ENCODE measurements at regions not wholly inside any gene's neighbourhood (a gene's known extent, or its start where the extent isn't known, plus 50 kb on each side); places are given as distances from the start of the nearest gene placed in this dataset.

GRCh38 chr12:125841332-125841731, 776.1 kb downstream of the AACS start:
- Histone ChIP-seq H3K4me2 (no peak overlapping the region), H3K27ac (no peak overlapping the region), H3K36me3 (ENCODE audit: low read depth) (no peaks in the 10 kb centered on the region), H3K4me1 (replicated peaks; ENCODE audit: insufficient read depth) (no peaks in the 10 kb centered on the region), H3K27me3 (ENCODE audit: insufficient read depth, low read depth) (0 out of 2 replicates have a peak, but pooled peaks cover 3% of the 10 kb centered on the region), H3K4me3 (no peak overlapping the region), H4K20me1 (ENCODE audit: insufficient read depth) (no peaks in the 10 kb centered on the region), H3K79me2 (ENCODE audit: low read depth) (no peaks in the 10 kb centered on the region), H2AFZ (no peak overlapping the region), H3F3A (ENCODE audit: insufficient read depth, low read depth) (no peaks in the 10 kb centered on the region), H3K9me3 (ENCODE audit: insufficient read depth, low read depth) (no peaks in the 10 kb centered on the region; the same call in 1 of the 2 replicates), H3K9me2 (ENCODE audit: insufficient read depth) (no peaks in the 10 kb centered on the region)
- POLR2A ChIA-PET (ENCODE audit: unreplicated experiment): no interaction called here
- DNase-seq: no peak
- TF ChIP-seq CTCF (conservative IDR thresholded peaks at IDR 0.05) (no peak), EZH2 (IDR thresholded peaks at IDR 0.05; ENCODE audit: low read depth) (no peak)
- intact Hi-C loops (cut with micrococcal nuclease; ENCODE audit: unreplicated experiment): no loop called here
- CTCF ChIA-PET: no interaction called here
- BruUV-seq (replicated peaks): no TSS peak

GRCh38 chr12:125852116-125852515, 786.9 kb downstream of the AACS start:
- intact Hi-C loops (cut with micrococcal nuclease; ENCODE audit: unreplicated experiment): no loop called here
- CTCF ChIA-PET: no interaction called here

GRCh38 chr12:125852679-125853078, 787.4 kb downstream of the AACS start:
- no peaks in the 10 kb centered on the region for H3K36me3 ChIP-seq (ENCODE audit: low read depth)
- no peak overlapping the region for H3K4me3 ChIP-seq
- no peaks in the 10 kb centered on the region for H3K27me3 ChIP-seq (ENCODE audit: insufficient read depth, low read depth)
- TF ChIP-seq EZH2 (IDR thresholded peaks at IDR 0.05; ENCODE audit: low read depth): no peak
- no peak for TF ChIP-seq CTCF (conservative IDR thresholded peaks at IDR 0.05)
- POLR2A ChIA-PET (ENCODE audit: unreplicated experiment): no interaction called here
- intact Hi-C loops (cut with micrococcal nuclease; ENCODE audit: unreplicated experiment): no loop called here
- no peaks in the 10 kb centered on the region for H3K9me2 ChIP-seq (ENCODE audit: insufficient read depth)
- no peak for DNase-seq
- no peaks in the 10 kb centered on the region for H3K79me2 ChIP-seq (ENCODE audit: low read depth)
- CTCF ChIA-PET: no interaction called here
- no peaks in the 10 kb centered on the region for H4K20me1 ChIP-seq (ENCODE audit: insufficient read depth)
- H3K9me3 ChIP-seq (ENCODE audit: insufficient read depth, low read depth): no peaks in the 10 kb centered on the region
- BruUV-seq (replicated peaks): no TSS peak
- H3K4me2 ChIP-seq: no peak overlapping the region
- no peaks in the 10 kb centered on the region for H3K4me1 ChIP-seq (replicated peaks; ENCODE audit: insufficient read depth)
- H2AFZ ChIP-seq: no peak overlapping the region
- H3F3A ChIP-seq (ENCODE audit: insufficient read depth, low read depth): no peaks in the 10 kb centered on the region
- no peak overlapping the region for H3K27ac ChIP-seq

More at GRCh38 chr12:125852116-125852515, 786.9 kb downstream of the AACS start:
- Histone ChIP-seq H3K4me1 (replicated peaks; ENCODE audit: insufficient read depth) (no peaks in the 10 kb centered on the region), H3K79me2 (ENCODE audit: low read depth) (no peaks in the 10 kb centered on the region), H3K9me2 (ENCODE audit: insufficient read depth) (no peaks in the 10 kb centered on the region), H4K20me1 (ENCODE audit: insufficient read depth) (no peaks in the 10 kb centered on the region), H3K27me3 (ENCODE audit: insufficient read depth, low read depth) (no peaks in the 10 kb centered on the region), H2AFZ (no peak overlapping the region), H3K4me2 (no peak overlapping the region), H3K36me3 (ENCODE audit: low read depth) (no peaks in the 10 kb centered on the region), H3K9me3 (ENCODE audit: insufficient read depth, low read depth) (no peaks in the 10 kb centered on the region), H3K4me3 (no peak overlapping the region), H3F3A (ENCODE audit: insufficient read depth, low read depth) (no peaks in the 10 kb centered on the region), H3K27ac (no peak overlapping the region)
- no TSS peak for BruUV-seq (replicated peaks)
- POLR2A ChIA-PET (ENCODE audit: unreplicated experiment): no interaction called here
- TF ChIP-seq EZH2 (IDR thresholded peaks at IDR 0.05; ENCODE audit: low read depth) (no peak), CTCF (conservative IDR thresholded peaks at IDR 0.05) (no peak)
- DNase-seq: no peak
